ENCODE measurements at regions not wholly inside any gene's neighbourhood (a gene's known extent, or its start where the extent isn't known, plus 50 kb on each side); places are given as distances from the start of the nearest gene placed in this dataset.
"Not testable (repeated sequence)": the region's sequence is repeated elsewhere in the genome, so short reads cannot be mapped to it uniquely, and the experiment has no call there.

DNA sequence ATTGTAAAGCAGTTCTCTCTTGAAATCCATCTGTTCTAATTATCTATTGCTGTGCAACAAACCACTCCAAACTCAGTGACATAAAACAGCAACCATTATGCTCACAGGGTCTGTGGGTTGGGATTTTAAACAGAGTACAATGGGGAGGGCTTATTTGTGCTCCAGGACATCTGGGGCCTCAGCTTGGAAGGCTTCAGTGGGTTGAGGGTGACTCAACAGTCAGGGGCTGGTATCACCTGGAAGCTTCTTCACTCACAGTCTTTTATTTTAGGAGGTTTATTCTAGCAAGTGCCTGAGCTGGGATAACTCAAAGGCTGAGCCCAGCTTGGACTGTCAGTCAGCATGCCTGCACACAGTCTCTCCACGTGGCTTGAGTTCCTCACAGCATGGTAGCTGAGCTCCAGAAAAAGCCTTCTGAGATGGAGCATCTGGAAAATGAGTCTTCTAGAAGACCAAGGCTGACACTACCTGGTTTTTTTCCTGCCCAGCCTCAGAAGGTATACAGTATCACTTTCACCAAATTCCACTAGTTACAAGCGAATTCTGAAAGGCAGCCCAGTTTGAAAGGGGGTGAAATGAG is 234.6 kb upstream of the ID4 start:
- TF ChIP-seq, protein P1, sequence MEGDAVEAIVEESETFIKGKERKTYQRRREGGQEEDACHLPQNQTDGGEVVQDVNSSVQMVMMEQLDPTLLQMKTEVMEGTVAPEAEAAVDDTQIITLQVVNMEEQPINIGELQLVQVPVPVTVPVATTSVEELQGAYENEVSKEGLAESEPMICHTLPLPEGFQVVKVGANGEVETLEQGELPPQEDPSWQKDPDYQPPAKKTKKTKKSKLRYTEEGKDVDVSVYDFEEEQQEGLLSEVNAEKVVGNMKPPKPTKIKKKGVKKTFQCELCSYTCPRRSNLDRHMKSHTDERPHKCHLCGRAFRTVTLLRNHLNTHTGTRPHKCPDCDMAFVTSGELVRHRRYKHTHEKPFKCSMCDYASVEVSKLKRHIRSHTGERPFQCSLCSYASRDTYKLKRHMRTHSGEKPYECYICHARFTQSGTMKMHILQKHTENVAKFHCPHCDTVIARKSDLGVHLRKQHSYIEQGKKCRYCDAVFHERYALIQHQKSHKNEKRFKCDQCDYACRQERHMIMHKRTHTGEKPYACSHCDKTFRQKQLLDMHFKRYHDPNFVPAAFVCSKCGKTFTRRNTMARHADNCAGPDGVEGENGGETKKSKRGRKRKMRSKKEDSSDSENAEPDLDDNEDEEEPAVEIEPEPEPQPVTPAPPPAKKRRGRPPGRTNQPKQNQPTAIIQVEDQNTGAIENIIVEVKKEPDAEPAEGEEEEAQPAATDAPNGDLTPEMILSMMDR (IDR thresholded peaks at IDR 0.05; ENCODE audit: control extremely low read depth, extremely low read depth, low read depth, missing control alignments) = no peak
- ChIA-PET POLR2A (no interaction called here), CTCF (no interaction called here)
- DNase-seq (ENCODE audit: extremely low spot score) = no peak

DNA sequence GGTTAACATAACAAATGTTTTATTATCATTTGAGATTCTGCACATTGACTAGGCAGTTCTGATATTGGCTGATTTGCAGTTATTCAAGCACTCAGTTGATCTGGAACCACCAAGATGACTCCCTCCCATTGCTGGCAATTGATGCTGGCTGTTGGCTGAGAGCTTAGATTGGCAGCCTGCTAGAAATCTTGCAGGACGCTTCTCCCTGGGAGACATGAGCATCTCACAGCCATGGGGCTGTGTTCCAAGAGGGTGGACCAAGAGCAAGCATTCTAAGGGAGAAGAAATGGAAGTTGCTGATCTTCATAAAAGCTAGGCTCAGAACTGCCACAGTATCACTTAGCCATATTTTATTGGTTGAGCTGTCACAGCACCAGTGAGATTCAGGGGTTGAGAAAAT is 233.4 kb upstream of the ID4 start:
- DNase-seq (ENCODE audit: extremely low spot score) = no peak
- ChIA-PET POLR2A (no interaction called here), CTCF (interaction anchor here (1.6 kb wide), 1 partner anchor 10 kb away, joined by 4 read pairs; no protein-coding TSS in a partner anchor)
- TF ChIP-seq, protein P1 (IDR thresholded peaks at IDR 0.05; ENCODE audit: control extremely low read depth, extremely low read depth, low read depth, missing control alignments) = no peak

DNA sequence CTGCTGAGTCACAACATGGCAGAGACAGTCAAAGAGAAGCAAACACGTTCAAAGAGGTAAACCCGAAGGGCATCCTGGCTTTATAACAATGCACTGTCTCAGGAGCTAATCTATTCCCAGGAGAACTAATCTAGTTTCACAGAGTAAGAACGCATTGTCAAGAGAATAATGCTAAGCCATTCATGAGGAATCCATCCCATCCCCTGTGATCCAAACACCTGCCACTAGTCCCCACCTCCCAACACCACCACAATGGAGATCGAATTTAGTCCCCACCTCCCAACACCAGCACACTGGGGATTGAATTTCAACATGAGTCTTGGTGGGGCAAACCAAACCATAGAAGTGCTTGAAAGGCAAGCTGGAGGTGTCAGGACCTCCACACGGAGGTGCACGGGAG is 231.5 kb upstream of the ID4 start:
- ChIA-PET CTCF (interaction anchor here (1.6 kb wide), 1 partner anchor 9 kb away, joined by 5 read pairs; no protein-coding TSS in a partner anchor), POLR2A (no interaction called here)
- TF ChIP-seq, protein P1 (IDR thresholded peaks at IDR 0.05; ENCODE audit: control extremely low read depth, extremely low read depth, low read depth, missing control alignments) = no peak
- DNase-seq (ENCODE audit: extremely low spot score) = no peak

DNA sequence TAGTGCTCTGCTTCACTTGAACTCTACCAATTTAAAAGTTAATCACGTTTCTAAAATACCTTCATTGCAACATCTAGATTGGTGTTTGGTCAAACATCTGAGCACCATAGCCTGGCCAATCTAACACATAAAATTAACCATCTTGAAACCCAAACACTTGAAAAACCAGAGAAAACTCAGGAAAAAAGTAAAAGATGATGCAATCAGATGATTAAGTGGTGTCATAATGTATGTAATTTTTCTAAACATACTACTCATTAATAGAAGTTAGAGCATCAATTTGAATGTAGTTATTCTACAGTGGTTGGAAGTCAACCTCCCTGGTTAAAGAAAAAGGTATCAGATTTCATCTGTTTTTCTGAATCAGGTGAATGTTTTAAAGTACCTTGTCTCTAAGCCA is 228.6 kb upstream of the ID4 start:
- TF ChIP-seq, protein P1 (IDR thresholded peaks at IDR 0.05; ENCODE audit: control extremely low read depth, extremely low read depth, low read depth, missing control alignments) = no peak
- CTCF ChIA-PET = no interaction called here
- DNase-seq (ENCODE audit: extremely low spot score) = no peak
- POLR2A ChIA-PET = no interaction called here

DNA sequence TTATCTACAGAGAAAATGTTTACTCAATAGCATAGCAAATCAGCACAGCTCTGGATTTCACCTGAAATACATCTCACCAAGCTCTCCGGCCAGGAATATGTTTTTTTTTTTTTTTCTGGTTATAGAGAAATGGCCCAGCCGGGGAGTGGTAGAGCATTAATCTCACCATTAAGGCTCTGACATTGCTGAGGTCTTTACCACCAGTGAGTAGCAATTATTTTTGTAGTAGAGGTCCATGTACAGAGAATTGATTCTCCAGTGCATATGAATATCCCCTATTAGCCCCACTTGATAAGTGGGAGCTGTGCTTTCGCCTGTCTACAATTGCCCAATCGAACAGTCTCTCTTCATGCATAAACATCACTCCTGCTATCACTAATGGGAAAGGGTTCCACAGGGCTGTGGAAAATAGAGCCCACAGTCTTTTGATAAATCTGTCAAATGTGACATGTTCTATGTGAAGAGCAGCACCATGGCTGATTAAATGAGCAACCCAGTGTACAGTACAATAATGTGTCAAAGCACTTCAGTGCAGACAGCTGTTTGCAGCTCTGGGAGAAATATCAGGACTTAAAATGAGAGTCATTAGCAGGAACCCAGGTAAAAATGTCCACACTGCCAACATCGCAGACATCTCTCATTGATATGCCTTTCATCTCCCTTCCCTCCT is 227.1 kb upstream of the ID4 start:
- no peak for DNase-seq (ENCODE audit: extremely low spot score)
- TF ChIP-seq, protein P1 (IDR thresholded peaks at IDR 0.05; ENCODE audit: control extremely low read depth, extremely low read depth, low read depth, missing control alignments) = no peak
- ChIA-PET POLR2A (no interaction called here), CTCF (interaction anchor here (1.0 kb wide), 1 partner anchor 13 kb away, joined by 3 read pairs; no protein-coding TSS in a partner anchor)

DNA sequence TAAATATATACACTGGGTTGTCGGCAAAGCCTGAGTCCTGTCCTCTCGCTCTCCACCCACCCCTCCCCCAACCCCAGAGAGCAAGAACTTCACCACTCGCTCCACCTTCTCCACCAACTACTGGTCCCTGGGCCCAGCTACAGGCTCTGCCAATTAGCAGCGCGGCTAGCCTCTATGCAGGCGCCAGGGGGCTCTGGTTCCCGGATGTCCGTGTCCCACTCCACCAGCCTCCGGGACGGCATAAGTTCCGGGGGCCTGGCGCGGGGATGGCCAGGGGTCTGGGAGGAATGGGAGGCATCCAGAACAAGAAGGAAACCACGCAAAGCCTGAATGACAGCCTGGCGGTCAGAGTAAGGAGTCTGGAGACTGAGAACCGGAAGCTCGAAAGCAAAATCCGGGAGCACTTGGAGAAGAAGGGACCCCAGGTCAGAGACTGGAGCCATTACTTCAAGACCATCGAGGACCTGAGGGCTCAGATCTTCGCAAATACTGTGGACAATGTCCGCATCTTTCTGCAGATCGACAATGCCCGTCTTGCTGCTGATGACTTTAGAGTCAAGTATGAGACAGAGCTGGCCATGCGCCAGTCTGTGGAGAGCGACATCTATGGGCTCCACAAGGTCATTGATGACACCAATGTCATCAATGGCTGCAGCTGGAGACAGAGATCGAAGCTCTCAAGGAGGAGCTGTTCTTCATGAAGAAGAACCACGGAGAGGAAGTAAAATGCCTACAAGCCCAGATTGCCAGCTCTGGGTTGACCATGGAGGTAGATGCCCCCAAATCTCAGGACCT is 224.3 kb upstream of the ID4 start:
- POLR2A ChIA-PET; DNase-seq (ENCODE audit: extremely low spot score): not testable (repeated sequence)
- CTCF ChIA-PET = interaction anchor here (1.0 to 1.8 kb wide), 2 partner anchors 9 to 19 kb away, joined by 4 to 5 read pairs; no protein-coding TSS in a partner anchor

DNA sequence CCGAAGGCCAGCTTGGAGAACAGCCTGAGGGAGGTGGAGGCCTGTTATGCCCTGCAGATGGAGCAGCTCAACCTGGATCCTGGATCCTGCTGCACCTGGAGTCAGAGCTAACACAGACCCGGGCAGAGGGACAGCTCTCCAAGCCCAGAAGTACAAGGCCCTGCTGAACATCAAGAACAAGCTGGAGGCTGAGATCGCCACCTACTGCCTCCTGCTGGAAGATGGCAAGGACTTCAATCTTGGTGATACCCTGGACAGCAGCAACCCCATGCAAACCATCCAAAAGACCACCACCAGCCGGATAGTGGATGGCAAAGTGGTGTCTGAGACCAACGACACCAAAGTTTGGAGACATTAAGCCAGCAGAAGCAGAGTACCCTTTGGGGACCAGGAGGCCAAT is 223.5 kb upstream of the ID4 start:
- TF ChIP-seq, protein P1 (IDR thresholded peaks at IDR 0.05; ENCODE audit: control extremely low read depth, extremely low read depth, low read depth, missing control alignments) = no peak
- POLR2A ChIA-PET = no interaction called here
- CTCF ChIA-PET = interaction anchor here (1.0 to 1.8 kb wide), 3 partner anchors 8 to 18 kb away, joined by 4 to 5 read pairs (median 5); no protein-coding TSS in a partner anchor
- DNase-seq (ENCODE audit: extremely low spot score) = no peak
